HCT116 (cell line): ENCODE measurements at regions not wholly inside any gene's neighbourhood (a gene's known extent, or its start where the extent isn't known, plus 50 kb on each side); places are given as distances from the start of the nearest gene placed in this dataset.

Experiments
- ATAC-seq: fragments of 200-7000 bp; cut with Tn5 transposase; 2 replicates; pipeline ENCODE4 v1.9.1; 2020; ENCODE audit warnings: mild to moderate bottlenecking, moderate library complexity
- BruUV-seq: library from RNA; stranded (reverse); fragments of 400-500 nt; replicated peaks from 2 replicates; lab custom pipeline; 2021; lab: Mats Ljungman, UMichigan
- CTCF ChIA-PET: fragments of 300-600 bp; sonication (Branson Sonifier 250); formaldehyde crosslinking; loops from one replicate; lab custom pipeline; 2021; ENCODE audit warnings: antibody characterized with exemption; lab: Charles Lee
- POLR2A ChIA-PET: fragments of 300-600, 350-600 bp; sonication (Branson Sonifier 250); formaldehyde crosslinking; loops from one replicate; lab custom pipeline; 2021; ENCODE audit warnings: antibody characterized with exemption; lab: Charles Lee
- RAD21 ChIA-PET, 2 experiments: fragments of 300-600 bp; sonication (Branson Sonifier 250); formaldehyde crosslinking; loops; one replicate each; lab custom pipeline; 2023; ENCODE audit warnings: low total read pairs in 2 of 2; ENCODE audit not compliant: uncharacterized antibody in 2 of 2, unreplicated experiment in 2 of 2, low non-redundant PET in 1 of 2; lab: Charles Lee
- DNase-seq: peaks from one replicate; pipeline ENCODE4 v3.0.0-alpha.2; 2010; ENCODE audit warnings: low read depth, low spot score
- H2AFZ ChIP-seq: fragments of 200-600 bp; shearing (Covaris generic), sonication (generic); 2 replicates; pipeline ENCODE4 v1.6.1; 2017; ENCODE audit warnings: low read depth, mixed run types, mixed read lengths, antibody characterized with exemption, low read length; ENCODE audit not compliant: poor library complexity, severe bottlenecking
- H3K27ac ChIP-seq: 2 replicates; pipeline ENCODE4 v1.5.1; 2012; ENCODE audit warnings: low read depth, low read length
- H3K27me3 ChIP-seq: fragments of 200-600 bp; sonication (generic); 2 replicates; pipeline ENCODE4 v1.6.1; 2016; ENCODE audit warnings: mixed run types, low read length, mixed read lengths; ENCODE audit not compliant: insufficient read depth
- H3K36me3 ChIP-seq, 2 experiments: fragments of 200-500 bp in 1 of 2; fragments of 200-600 bp in 1 of 2; sonication (Bioruptor generic) in 1 of 2; sonication (generic) in 1 of 2; 2 replicates each; pipeline versions ENCODE4 v1.5.1 to v1.6.1; 2014 to 2016; ENCODE audit warnings: low read length in 2 of 2, inconsistent platforms in 1 of 2, mixed read lengths in 1 of 2, mixed run types in 1 of 2; ENCODE audit not compliant: insufficient read depth in 2 of 2, control insufficient read depth in 1 of 2
- H3K4me1 ChIP-seq, 2 experiments: fragments of 200-600 bp in 1 of 2; sonication (generic) in 1 of 2; 2 replicates each; pipeline versions ENCODE4 v1.5.1 to v1.6.1; 2012 to 2017; ENCODE audit warnings: low read length in 2 of 2, inconsistent platforms in 1 of 2, mild to moderate bottlenecking in 1 of 2, mixed read lengths in 1 of 2, mixed run types in 1 of 2, moderate library complexity in 1 of 2; ENCODE audit not compliant: insufficient read depth in 2 of 2, control insufficient read depth in 1 of 2
- H3K4me2 ChIP-seq: fragments of 200-600 bp; sonication (generic); 2 replicates; pipeline ENCODE4 v1.6.1; 2017; ENCODE audit warnings: mixed run types, low read length, mixed read lengths
- H3K4me3 ChIP-seq, 2 experiments: fragments of 200-600 bp in 1 of 2; sonication (generic) in 1 of 2; replicated peaks in 1 of 2; 2 replicates each; pipeline ENCODE4 v1.5.1; 2011 to 2016; ENCODE audit warnings: low read length in 2 of 2, control low read depth in 1 of 2, low read depth in 1 of 2, mild to moderate bottlenecking in 1 of 2, mixed read lengths in 1 of 2, mixed run types in 1 of 2
- H3K79me2 ChIP-seq: fragments of 200-600 bp; sonication (generic); 2 replicates; pipeline ENCODE4 v1.6.1; 2017; ENCODE audit warnings: mild to moderate bottlenecking, mixed run types, low read length, moderate library complexity, mixed read lengths; ENCODE audit not compliant: insufficient read depth
- H3K9ac ChIP-seq: fragments of 200-600 bp; sonication (generic); 2 replicates; pipeline ENCODE4 v1.6.1; 2016; ENCODE audit warnings: low read length, mixed read lengths
- H3K9me2 ChIP-seq: fragments of 200-600 bp; sonication (generic), shearing (Covaris generic); 2 replicates; pipeline ENCODE4 v1.6.1; 2017; ENCODE audit warnings: mixed run types, mild to moderate bottlenecking, moderate library complexity; ENCODE audit not compliant: insufficient read depth
- H3K9me3 ChIP-seq, 2 experiments: fragments of 200-500 bp in 1 of 2; fragments of 200-600 bp in 1 of 2; sonication (Bioruptor generic) in 1 of 2; sonication (generic) in 1 of 2; 2 replicates each; pipeline ENCODE4 v1.6.1; 2014 to 2017; ENCODE audit warnings: low read length in 2 of 2, mixed read lengths in 2 of 2, inconsistent platforms in 1 of 2, low read depth in 1 of 2, mild to moderate bottlenecking in 1 of 2, mixed run types in 1 of 2, moderate library complexity in 1 of 2; ENCODE audit not compliant: control insufficient read depth in 1 of 2, insufficient read depth in 1 of 2
- H4K20me1 ChIP-seq: fragments of 200-600 bp; sonication (generic), shearing (Covaris generic); 2 replicates; pipeline ENCODE4 v1.6.1; 2017; ENCODE audit warnings: mixed run types, mild to moderate bottlenecking, moderate library complexity; ENCODE audit not compliant: insufficient read depth
- CBX3 ChIP-seq: IDR thresholded peaks from 2 replicates; pipeline ENCODE4 v1.6.1; 2012; ENCODE audit warnings: low read depth
- CEBPB ChIP-seq: IDR thresholded peaks from 2 replicates; pipeline ENCODE4 v1.6.1; 2012; ENCODE audit warnings: low read depth
- ELF1 ChIP-seq: IDR thresholded peaks from 2 replicates; pipeline ENCODE4 v1.6.1; 2012; ENCODE audit warnings: low read depth, borderline replicate concordance
- EZH2 ChIP-seq: fragments of 200-600 bp; sonication (generic); IDR thresholded peaks from 2 replicates; pipeline ENCODE4 v1.6.1; 2017; ENCODE audit warnings: antibody characterized with exemption, mixed run types
- FOSL1 ChIP-seq: IDR thresholded peaks from 2 replicates; pipeline ENCODE4 v1.6.1; 2012; ENCODE audit warnings: low read depth
- JUND ChIP-seq: IDR thresholded peaks from 2 replicates; pipeline ENCODE4 v1.6.1; 2012
- POLR2A ChIP-seq: IDR thresholded peaks from 2 replicates; pipeline ENCODE4 v1.7.0; 2011; ENCODE audit warnings: borderline replicate concordance; ENCODE audit not compliant: insufficient read depth, insufficient read length; ENCODE audit errors: extremely low read depth
- POLR2AphosphoS5 ChIP-seq: IDR thresholded peaks from 2 replicates; pipeline ENCODE4 v1.6.1; 2011; ENCODE audit warnings: mild to moderate bottlenecking, low read depth, low read length, moderate library complexity
- SIN3A ChIP-seq: IDR thresholded peaks from 2 replicates; pipeline ENCODE4 v1.6.1; 2012; ENCODE audit warnings: low read depth
- SP1 ChIP-seq: IDR thresholded peaks from 2 replicates; pipeline ENCODE4 v1.6.1; 2012; ENCODE audit warnings: low read depth
- SRF ChIP-seq: IDR thresholded peaks from 2 replicates; pipeline ENCODE4 v1.6.1; 2012; ENCODE audit warnings: low read depth
- TCF7L2 ChIP-seq: IDR thresholded peaks from 2 replicates; pipeline ENCODE4 v1.7.0; 2011; ENCODE audit warnings: borderline replicate concordance, inconsistent platforms; ENCODE audit not compliant: insufficient read depth, insufficient read length; ENCODE audit errors: extremely low read depth
- YY1 ChIP-seq: IDR thresholded peaks from 2 replicates; pipeline ENCODE4 v1.6.1; 2011; ENCODE audit warnings: low read length, low read depth, moderate library complexity, mild to moderate bottlenecking; ENCODE audit not compliant: insufficient replicate concordance; ENCODE audit errors: extremely low read depth
- ZFX ChIP-seq: fragments of 450-650 bp; IDR thresholded peaks from 2 replicates; pipeline ENCODE4 v1.6.1; 2017
- ZNF274 ChIP-seq: fragments of 200-500 bp; sonication (Bioruptor generic); IDR thresholded peaks from 2 replicates; pipeline ENCODE4 v1.6.1; 2014; ENCODE audit warnings: mild to moderate bottlenecking, low read depth, low read length, inconsistent platforms
- intact Hi-C: fragments of 100-400 bp; cut with micrococcal nuclease; formaldehyde crosslinking; loops from 2 replicates; pipeline ENCODE4 v1.10.0; 2022
- TF ChIP-seq, protein P1 (sequence below): IDR thresholded peaks from 2 replicates; pipeline ENCODE4 v1.6.1; 2012; ENCODE audit warnings: low read depth

DNA sequence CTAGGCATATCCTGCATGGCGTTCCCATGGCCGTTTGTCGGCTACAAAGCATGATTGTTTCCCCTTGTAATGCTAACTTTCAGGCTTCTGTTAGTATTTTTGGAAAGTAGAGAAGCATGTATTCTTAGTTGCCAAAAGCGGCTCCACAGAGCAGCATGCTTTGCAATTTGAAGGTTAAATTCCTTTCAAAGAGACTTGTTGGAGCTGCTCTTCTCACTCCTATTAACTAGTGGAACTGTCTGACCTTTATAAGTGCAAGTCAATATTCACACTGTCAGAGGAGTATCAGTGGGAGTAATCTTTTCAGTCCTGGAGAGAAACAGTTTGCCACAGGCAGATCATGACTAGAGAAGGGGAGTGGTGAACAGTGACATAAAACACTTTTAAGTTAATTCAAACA is 656.1 kb upstream of the NOVA1 start:
- no TSS peak for BruUV-seq
- H3K36me3 ChIP-seq: no peaks in the 10 kb centered on the region
- no peak overlapping the region for H2AFZ ChIP-seq
- peaks cover 16 to 17% of the 10 kb centered on the region in 2 experiments; a peak in 2 of 4 replicates for H3K9me3 ChIP-seq
- DNase-seq (no peak), ATAC-seq (no peak)
- no peaks in the 10 kb centered on the region; the same call in 1 of the 2 replicates for H4K20me1 ChIP-seq
- no peaks in the 10 kb centered on the region for H3K4me1 ChIP-seq
- no peak overlapping the region for H3K4me2 ChIP-seq
- no peaks in the 10 kb centered on the region for H3K27me3 ChIP-seq
- no peak for TF ChIP-seq YY1
- no peak for TF ChIP-seq JUND
- TF ChIP-seq, protein P1, sequence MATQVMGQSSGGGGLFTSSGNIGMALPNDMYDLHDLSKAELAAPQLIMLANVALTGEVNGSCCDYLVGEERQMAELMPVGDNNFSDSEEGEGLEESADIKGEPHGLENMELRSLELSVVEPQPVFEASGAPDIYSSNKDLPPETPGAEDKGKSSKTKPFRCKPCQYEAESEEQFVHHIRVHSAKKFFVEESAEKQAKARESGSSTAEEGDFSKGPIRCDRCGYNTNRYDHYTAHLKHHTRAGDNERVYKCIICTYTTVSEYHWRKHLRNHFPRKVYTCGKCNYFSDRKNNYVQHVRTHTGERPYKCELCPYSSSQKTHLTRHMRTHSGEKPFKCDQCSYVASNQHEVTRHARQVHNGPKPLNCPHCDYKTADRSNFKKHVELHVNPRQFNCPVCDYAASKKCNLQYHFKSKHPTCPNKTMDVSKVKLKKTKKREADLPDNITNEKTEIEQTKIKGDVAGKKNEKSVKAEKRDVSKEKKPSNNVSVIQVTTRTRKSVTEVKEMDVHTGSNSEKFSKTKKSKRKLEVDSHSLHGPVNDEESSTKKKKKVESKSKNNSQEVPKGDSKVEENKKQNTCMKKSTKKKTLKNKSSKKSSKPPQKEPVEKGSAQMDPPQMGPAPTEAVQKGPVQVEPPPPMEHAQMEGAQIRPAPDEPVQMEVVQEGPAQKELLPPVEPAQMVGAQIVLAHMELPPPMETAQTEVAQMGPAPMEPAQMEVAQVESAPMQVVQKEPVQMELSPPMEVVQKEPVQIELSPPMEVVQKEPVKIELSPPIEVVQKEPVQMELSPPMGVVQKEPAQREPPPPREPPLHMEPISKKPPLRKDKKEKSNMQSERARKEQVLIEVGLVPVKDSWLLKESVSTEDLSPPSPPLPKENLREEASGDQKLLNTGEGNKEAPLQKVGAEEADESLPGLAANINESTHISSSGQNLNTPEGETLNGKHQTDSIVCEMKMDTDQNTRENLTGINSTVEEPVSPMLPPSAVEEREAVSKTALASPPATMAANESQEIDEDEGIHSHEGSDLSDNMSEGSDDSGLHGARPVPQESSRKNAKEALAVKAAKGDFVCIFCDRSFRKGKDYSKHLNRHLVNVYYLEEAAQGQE: no peak
- TF ChIP-seq SP1: no peak
- CTCF ChIA-PET: no interaction called here
- no peaks in the 10 kb centered on the region for H3K9me2 ChIP-seq
- POLR2A ChIA-PET: no interaction called here
- H3K4me3 ChIP-seq: no peak overlapping the region
- H3K9ac ChIP-seq: no peak overlapping the region
- H3K27ac ChIP-seq: no peak overlapping the region
- intact Hi-C loops: no loop called here
- RAD21 ChIA-PET: no interaction called here
- H3K79me2 ChIP-seq: no peaks in the 10 kb centered on the region

DNA sequence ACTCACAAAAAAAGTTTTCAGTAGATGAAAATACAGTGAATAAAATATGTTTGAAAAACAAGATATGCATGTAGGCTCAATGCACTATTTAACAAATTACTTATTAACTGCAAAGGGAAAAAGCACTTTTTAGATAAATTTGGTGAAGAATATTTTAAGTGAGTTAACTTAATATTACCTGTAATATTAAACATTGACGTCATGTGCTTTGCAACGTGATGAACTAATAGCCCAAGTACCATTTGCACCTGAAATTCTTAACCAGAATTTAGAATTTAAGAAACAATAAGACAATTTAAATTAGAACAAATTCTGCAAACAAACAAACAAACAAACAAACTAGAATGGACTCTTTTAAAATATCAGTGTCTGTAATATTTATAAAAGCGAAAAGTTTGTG is 659.0 kb upstream of the NOVA1 start:
- Histone ChIP-seq H2AFZ (no peak overlapping the region), H3K4me2 (no peak overlapping the region), H3K9me2 (no peaks in the 10 kb centered on the region), H3K4me3 (no peak overlapping the region), H3K36me3 (no peaks in the 10 kb centered on the region), H3K9ac (no peak overlapping the region), H4K20me1 (no peaks in the 10 kb centered on the region; the same call in 1 of the 2 replicates), H3K79me2 (no peaks in the 10 kb centered on the region), H3K27me3 (no peaks in the 10 kb centered on the region), H3K9me3 (peaks cover 25 to 29% of the 10 kb centered on the region in 2 experiments; a peak in 2 of 4 replicates), H3K4me1 (no peaks in the 10 kb centered on the region), H3K27ac (no peak overlapping the region)
- BruUV-seq: no TSS peak
- ChIA-PET CTCF (no interaction called here), RAD21 (no interaction called here), POLR2A (no interaction called here)
- no peak for ATAC-seq
- intact Hi-C loops: no loop called here
- no peak for DNase-seq
- no peak for TF ChIP-seq ZNF274
- TF ChIP-seq CBX3: no peak
- no peak for TF ChIP-seq ELF1
- TF ChIP-seq ZFX: no peak
- no peak for TF ChIP-seq SIN3A
- no peak for TF ChIP-seq EZH2
- TF ChIP-seq SRF: no peak
- TF ChIP-seq, protein P1: no peak
- TF ChIP-seq JUND: no peak
- no peak for TF ChIP-seq POLR2AphosphoS5
- no peak for TF ChIP-seq CEBPB
- no peak for TF ChIP-seq POLR2A
- TF ChIP-seq TCF7L2: no peak
- no peak for TF ChIP-seq FOSL1
- TF ChIP-seq SP1: no peak
